HEK293T (cell line): ENCODE measurements at regions not wholly inside any gene's neighbourhood (a gene's known extent, or its start where the extent isn't known, plus 50 kb on each side); places are given as distances from the start of the nearest gene placed in this dataset.

Experiments used
- ARNT ChIP-seq: fragments of 450-650 bp; IDR thresholded peaks from 2 replicates; pipeline ENCODE4 v1.6.1; 2017; ENCODE audit warnings: mild to moderate bottlenecking
- BHLHE40 ChIP-seq: fragments of 450-650 bp; IDR thresholded peaks from 2 replicates; pipeline ENCODE4 v1.6.1; 2016; ENCODE audit warnings: mild to moderate bottlenecking, moderate library complexity, borderline replicate concordance
- ELF4 ChIP-seq: fragments of 450-650 bp; IDR thresholded peaks from 2 replicates; pipeline ENCODE4 v1.6.1; 2017; ENCODE audit warnings: antibody characterized with exemption
- FOXA1 ChIP-seq: fragments of 450-650 bp; IDR thresholded peaks from 2 replicates; pipeline ENCODE4 v1.6.1; 2016; ENCODE audit warnings: mild to moderate bottlenecking
- FOXK2 ChIP-seq: fragments of 450-650 bp; IDR thresholded peaks from 2 replicates; pipeline ENCODE4 v1.6.1; 2016; ENCODE audit warnings: mild to moderate bottlenecking
- FOXM1 ChIP-seq: fragments of 450-650 bp; IDR thresholded peaks from 2 replicates; pipeline ENCODE4 v1.6.1; 2017; ENCODE audit warnings: mild to moderate bottlenecking, borderline replicate concordance
- LEF1 ChIP-seq: fragments of 450-650 bp; IDR thresholded peaks from 2 replicates; pipeline ENCODE4 v1.6.1; 2017; ENCODE audit warnings: mild to moderate bottlenecking, borderline replicate concordance
- SP1 ChIP-seq: fragments of 450-650 bp; IDR thresholded peaks from 2 replicates; pipeline ENCODE4 v1.6.1; 2017
- SUZ12 ChIP-seq: fragments of 450-650 bp; IDR thresholded peaks from 2 replicates; pipeline ENCODE4 v1.6.1; 2016; ENCODE audit warnings: mild to moderate bottlenecking
- TARDBP ChIP-seq: fragments of 450-650 bp; IDR thresholded peaks from 2 replicates; pipeline ENCODE4 v1.6.1; 2016
- ZNF384 ChIP-seq: fragments of 450-650 bp; IDR thresholded peaks from 2 replicates; pipeline ENCODE4 v1.6.1; 2016
- TF ChIP-seq, protein P1 (sequence below): fragments of 450-650 bp; IDR thresholded peaks from 2 replicates; pipeline ENCODE4 v1.6.1; 2016

DNA sequence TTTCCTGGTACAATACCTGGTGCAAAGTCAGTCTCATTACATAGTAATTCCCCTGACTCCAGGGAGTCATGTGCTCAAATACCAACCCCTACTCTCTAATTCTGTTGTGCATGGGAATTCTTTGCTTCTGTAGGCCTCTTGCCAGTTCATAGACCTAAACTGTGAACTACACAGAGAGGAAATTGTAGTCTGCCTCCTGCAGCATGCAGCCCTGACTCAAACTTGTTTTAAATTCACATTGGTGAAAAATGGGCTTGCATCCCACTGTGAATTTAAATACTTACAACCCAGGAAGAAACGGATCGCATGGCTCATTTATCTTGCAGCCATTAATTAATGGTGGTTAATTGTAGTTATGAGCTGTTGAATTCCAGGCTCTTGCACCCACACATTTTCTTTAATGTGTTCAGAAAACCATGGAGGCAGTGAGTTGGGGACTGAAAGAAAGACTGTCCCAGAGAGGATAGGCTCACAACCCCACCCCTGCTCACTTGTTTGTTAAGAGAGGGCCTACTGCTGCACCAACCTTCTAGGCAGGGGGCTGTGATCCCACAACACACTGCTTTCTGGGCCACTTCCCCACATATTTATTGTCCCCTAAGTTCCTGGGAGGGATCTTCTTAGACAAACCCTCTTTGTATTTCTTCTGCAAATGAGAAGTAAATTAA is 579.1 kb downstream of the DHX35 start:
- TF ChIP-seq TARDBP = no peak
- TF ChIP-seq SUZ12 = no peak
- TF ChIP-seq FOXA1 = no peak
- TF ChIP-seq LEF1 = no peak
- TF ChIP-seq FOXK2 = no peak
- no peak for TF ChIP-seq ELF4
- TF ChIP-seq FOXM1 = no peak
- TF ChIP-seq, protein P1, sequence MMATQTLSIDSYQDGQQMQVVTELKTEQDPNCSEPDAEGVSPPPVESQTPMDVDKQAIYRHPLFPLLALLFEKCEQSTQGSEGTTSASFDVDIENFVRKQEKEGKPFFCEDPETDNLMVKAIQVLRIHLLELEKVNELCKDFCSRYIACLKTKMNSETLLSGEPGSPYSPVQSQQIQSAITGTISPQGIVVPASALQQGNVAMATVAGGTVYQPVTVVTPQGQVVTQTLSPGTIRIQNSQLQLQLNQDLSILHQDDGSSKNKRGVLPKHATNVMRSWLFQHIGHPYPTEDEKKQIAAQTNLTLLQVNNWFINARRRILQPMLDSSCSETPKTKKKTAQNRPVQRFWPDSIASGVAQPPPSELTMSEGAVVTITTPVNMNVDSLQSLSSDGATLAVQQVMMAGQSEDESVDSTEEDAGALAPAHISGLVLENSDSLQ = no peak
- TF ChIP-seq ARNT = no peak
- TF ChIP-seq SP1 = no peak
- TF ChIP-seq ZNF384 = no peak
- TF ChIP-seq BHLHE40 = no peak
